Dendritic cell treated with granulocyte-macrophage colony-stimulating factor and Interleukin-4, amounts not matched to agents 40 ng/mL and 50 ng/mL, for 4 days (primary cell): ENCODE measurements at regions not wholly inside any gene's neighbourhood (a gene's known extent, or its start where the extent isn't known, plus 50 kb on each side); places are given as distances from the start of the nearest gene placed in this dataset.
"Not testable (repeated sequence)": the region's sequence is repeated elsewhere in the genome, so short reads cannot be mapped to it uniquely, and the experiment has no call there.

Source experiments
- H3K27ac Mint-ChIP-seq: one replicate; pipeline ENCODE4 v1.8.0; 2022; ENCODE audit warnings: mild to moderate bottlenecking, mixed read lengths
- H3K27me3 Mint-ChIP-seq: one replicate; pipeline ENCODE4 v1.8.0; 2022; ENCODE audit warnings: mild to moderate bottlenecking, mixed read lengths
- H3K36me3 Mint-ChIP-seq: one replicate; pipeline ENCODE4 v1.8.0; 2022; ENCODE audit warnings: low read depth, mixed read lengths
- H3K4me1 Mint-ChIP-seq: one replicate; pipeline ENCODE4 v1.8.0; 2022; ENCODE audit warnings: low read depth, mixed read lengths
- H3K4me3 Mint-ChIP-seq: one replicate; pipeline ENCODE4 v1.8.0; 2022; ENCODE audit warnings: mild to moderate bottlenecking, moderate library complexity, mixed read lengths
- H3K9me3 Mint-ChIP-seq: one replicate; pipeline ENCODE4 v1.8.0; 2022; ENCODE audit warnings: mixed read lengths
- intact Hi-C: fragments of 100-400 bp; cut with micrococcal nuclease; formaldehyde crosslinking; loops from one replicate; pipeline ENCODE4 v1.15.0; 2022

DNA sequence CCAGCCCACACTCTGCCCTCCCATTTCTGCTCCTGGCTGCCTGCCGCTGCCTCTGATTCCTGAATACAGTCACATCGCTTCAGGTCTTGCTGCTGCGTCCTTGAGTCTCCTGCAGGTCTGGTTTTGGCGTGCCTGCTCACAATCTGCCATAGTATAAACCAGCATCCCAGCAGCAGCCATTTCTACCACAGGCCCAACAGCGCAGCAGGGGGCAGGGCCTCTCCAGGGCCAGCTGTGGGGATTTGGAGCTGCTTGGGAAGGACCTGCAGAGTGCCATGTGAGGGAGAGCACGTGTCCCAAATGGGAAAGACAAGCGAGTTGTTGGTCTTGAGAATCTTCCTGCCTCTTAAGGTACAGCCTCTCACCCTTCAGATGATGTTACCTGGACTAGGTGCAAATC lies 398.3 kb upstream of the PPP2R3A start:
- H3K4me3 Mint-ChIP-seq = no peak overlapping the region
- no peaks in the 10 kb centered on the region for H3K27me3 Mint-ChIP-seq
- no peak overlapping the region for H3K27ac Mint-ChIP-seq
- no peaks in the 10 kb centered on the region for H3K36me3 Mint-ChIP-seq
- intact Hi-C loops = no loop called here
- no peaks in the 10 kb centered on the region for H3K4me1 Mint-ChIP-seq
- H3K9me3 Mint-ChIP-seq = peaks cover 45% of the 10 kb centered on the region

DNA sequence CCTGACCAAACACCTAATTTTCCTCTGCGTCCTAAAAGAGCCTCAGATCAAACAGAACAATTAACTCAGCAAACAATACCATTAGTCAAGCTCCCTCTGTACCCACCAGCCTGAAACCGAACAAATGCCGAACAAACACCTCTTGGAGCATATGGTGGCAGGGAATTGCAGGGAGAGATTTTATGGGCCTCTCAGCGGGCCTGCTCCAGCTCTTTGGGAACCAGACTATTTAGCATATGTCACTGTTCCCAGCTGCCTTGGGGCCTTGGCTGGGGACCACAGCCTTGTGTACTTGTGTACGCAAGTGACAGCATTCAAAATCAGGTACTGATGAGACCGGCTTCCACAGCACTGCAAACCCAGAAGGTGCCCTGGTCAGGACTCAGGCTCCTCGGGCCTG lies 388.8 kb upstream of the PPP2R3A start:
- intact Hi-C loops = no loop called here
- no peaks in the 10 kb centered on the region for H3K27me3 Mint-ChIP-seq
- H3K27ac Mint-ChIP-seq = no peak overlapping the region
- H3K4me1 Mint-ChIP-seq = no peaks in the 10 kb centered on the region
- H3K36me3 Mint-ChIP-seq = no peaks in the 10 kb centered on the region
- peaks cover 8% of the 10 kb centered on the region for H3K9me3 Mint-ChIP-seq
- no peak overlapping the region for H3K4me3 Mint-ChIP-seq

- Mint-ChIP-seq H3K27ac (no peak overlapping the region), H3K4me3 (no peak overlapping the region)
Observed at GRCh38 chr3:135581806-135582205, 383.7 kb upstream of the PPP2R3A start.

DNA sequence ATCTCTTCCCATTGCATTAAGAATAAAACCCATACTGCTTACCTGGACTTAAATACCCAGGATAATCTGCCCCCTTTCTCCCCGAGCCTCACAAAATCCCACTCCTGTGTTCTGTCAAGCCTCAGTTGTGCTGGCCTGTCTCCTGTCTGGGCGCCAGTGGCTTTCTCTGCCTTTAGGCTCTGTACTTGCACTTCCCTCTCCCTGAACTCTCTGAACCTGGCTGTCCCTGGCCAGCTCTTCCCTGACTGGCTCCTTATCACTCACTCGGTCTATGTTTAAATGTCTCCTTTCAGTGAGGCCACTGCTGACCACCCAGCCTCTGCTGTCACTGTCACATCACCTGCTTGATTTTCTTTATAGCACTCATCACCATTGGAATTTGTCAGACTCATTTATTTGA lies 382.7 kb upstream of the PPP2R3A start:
- peaks cover 27% of the 10 kb centered on the region for H3K9me3 Mint-ChIP-seq
- H3K4me3 Mint-ChIP-seq = no peak overlapping the region
- H3K27ac Mint-ChIP-seq = no peak overlapping the region
- no peaks in the 10 kb centered on the region for H3K27me3 Mint-ChIP-seq
- intact Hi-C loops = no loop called here
- H3K36me3 Mint-ChIP-seq = no peaks in the 10 kb centered on the region
- H3K4me1 Mint-ChIP-seq = no peaks in the 10 kb centered on the region

More at GRCh38 chr3:135581806-135582205, 383.7 kb upstream of the PPP2R3A start:
- no peaks in the 10 kb centered on the region for H3K36me3 Mint-ChIP-seq
- intact Hi-C loops = no loop called here
- no peaks in the 10 kb centered on the region for H3K27me3 Mint-ChIP-seq
- H3K9me3 Mint-ChIP-seq = peaks cover 27% of the 10 kb centered on the region
- no peaks in the 10 kb centered on the region for H3K4me1 Mint-ChIP-seq

DNA sequence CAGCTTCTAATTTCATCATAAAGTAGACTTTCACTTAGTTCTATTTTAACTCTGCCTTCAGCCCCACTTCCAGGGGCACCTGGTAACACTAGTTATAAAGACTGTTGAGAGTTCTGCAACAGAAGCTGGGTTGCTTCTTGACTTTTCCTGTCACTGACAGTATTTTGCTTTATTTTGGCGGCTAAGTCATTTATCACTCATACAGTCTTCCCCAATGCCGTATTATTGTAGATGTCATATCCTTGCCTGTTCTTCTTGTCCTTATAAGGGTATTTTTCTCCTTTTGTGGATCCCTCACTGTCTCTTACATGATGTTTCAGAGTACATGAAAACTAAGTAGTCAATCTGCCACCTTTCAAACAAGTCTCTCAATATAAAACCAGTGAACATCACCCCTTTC lies 369.0 kb upstream of the PPP2R3A start:
- Mint-ChIP-seq H3K9me3 (peaks cover 16% of the 10 kb centered on the region), H3K36me3 (no peaks in the 10 kb centered on the region), H3K4me1 (no peaks in the 10 kb centered on the region), H3K4me3 (no peak overlapping the region), H3K27me3 (no peaks in the 10 kb centered on the region), H3K27ac (no peak overlapping the region)
- intact Hi-C loops = no loop called here

DNA sequence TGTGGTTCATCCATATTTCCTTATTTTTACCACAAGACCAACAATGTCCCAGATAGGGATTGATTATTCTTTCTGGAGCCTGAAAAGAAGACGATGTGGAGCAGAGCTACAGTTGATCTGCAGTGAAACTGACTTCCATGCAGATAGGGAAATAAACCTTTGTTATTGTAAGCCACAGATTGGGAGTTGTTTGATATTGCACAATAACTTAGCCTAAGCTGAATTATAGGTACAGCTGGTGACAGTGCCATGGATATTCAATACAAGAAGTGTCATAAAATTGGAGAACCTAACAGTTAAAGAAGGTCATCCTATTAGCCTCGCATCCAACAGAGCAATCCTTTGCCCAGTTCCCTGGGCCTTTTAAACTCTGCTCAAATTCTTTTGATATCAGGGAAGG lies 367.7 kb upstream of the PPP2R3A start:
- H3K27ac Mint-ChIP-seq = no peak overlapping the region
- intact Hi-C loops = no loop called here
- H3K9me3 Mint-ChIP-seq = peaks cover 13% of the 10 kb centered on the region
- H3K4me3 Mint-ChIP-seq = no peak overlapping the region
- no peaks in the 10 kb centered on the region for H3K4me1 Mint-ChIP-seq
- no peaks in the 10 kb centered on the region for H3K27me3 Mint-ChIP-seq
- no peaks in the 10 kb centered on the region for H3K36me3 Mint-ChIP-seq

- H3K4me1 Mint-ChIP-seq = no peaks in the 10 kb centered on the region
- H3K9me3 Mint-ChIP-seq = peaks cover 14% of the 10 kb centered on the region
- H3K36me3 Mint-ChIP-seq = no peaks in the 10 kb centered on the region
- H3K4me3 Mint-ChIP-seq = no peak overlapping the region
- no peak overlapping the region for H3K27ac Mint-ChIP-seq
- H3K27me3 Mint-ChIP-seq = no peaks in the 10 kb centered on the region
- intact Hi-C loops = no loop called here
Observed at GRCh38 chr3:135598597-135598996, 366.9 kb upstream of the PPP2R3A start.

DNA sequence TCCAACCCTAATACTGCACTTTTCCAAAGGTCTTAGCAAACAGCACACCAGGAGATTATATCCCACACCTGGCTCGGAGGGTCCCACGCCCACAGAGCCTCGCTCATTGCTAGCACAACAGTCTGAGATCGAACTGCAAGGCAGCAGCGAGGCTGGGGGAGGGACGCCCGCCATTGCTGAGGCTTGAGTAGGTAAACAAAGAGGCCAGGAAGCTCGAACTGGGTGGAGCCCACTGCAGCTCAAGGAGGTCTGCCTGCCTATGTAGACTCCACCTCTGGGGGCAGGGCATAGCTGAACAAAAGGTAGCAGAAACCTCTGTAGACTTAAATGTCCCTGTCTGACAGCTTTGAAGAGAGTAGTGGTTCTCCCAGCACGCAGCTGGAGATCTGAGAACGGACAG lies 361.0 kb upstream of the PPP2R3A start:
- H3K4me1 Mint-ChIP-seq, H3K27ac Mint-ChIP-seq, H3K36me3 Mint-ChIP-seq, intact Hi-C loops, H3K27me3 Mint-ChIP-seq, H3K4me3 Mint-ChIP-seq: not testable (repeated sequence)
- peaks cover 43% of the 10 kb centered on the region for H3K9me3 Mint-ChIP-seq

GRCh38 chr3:135618123-135618522 lies 347.4 kb upstream of the PPP2R3A start:
- no peaks in the 10 kb centered on the region for H3K4me1 Mint-ChIP-seq
- no peak overlapping the region for H3K27ac Mint-ChIP-seq
- H3K4me3 Mint-ChIP-seq = no peak overlapping the region
- peaks cover 15% of the 10 kb centered on the region for H3K9me3 Mint-ChIP-seq
- H3K27me3 Mint-ChIP-seq = no peaks in the 10 kb centered on the region
- no peaks in the 10 kb centered on the region for H3K36me3 Mint-ChIP-seq
- intact Hi-C loops = no loop called here

DNA sequence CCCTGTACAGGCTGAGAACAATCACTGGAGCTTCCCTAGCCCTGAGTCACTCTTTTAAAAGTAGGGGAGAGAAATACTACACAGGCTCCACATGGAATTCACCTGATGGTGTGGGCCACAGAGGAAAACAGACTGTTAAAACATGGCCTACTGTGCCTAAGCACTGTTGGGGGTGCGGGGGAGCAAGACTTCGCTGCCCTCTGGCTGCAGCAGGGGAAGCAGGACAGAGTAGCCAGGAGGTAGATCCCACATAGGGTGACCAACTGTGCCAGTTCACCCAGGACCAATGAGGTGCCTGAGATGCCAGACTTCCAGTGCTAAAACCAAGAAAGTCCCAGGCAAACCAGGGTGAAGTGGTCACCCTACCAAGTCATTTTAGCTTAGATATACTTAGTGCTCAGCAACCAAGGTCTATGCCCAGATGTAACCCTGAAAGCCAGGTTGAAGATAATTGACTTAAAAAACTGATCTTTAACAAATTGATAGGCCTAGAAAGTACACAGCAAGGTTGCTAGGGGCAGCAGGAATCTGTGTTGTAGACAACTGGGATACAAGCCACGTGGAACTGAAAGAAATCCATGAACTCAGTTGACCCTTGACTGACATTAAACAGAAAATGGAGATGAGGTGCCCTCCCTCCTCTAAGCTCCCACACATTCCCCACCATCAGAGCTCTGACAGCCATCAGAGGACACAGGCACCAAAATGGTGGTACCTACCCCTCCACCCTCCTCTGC lies 344.2 kb upstream of the PPP2R3A start:
- H3K4me3 Mint-ChIP-seq = no peak overlapping the region
- H3K9me3 Mint-ChIP-seq = peaks cover 2% of the 10 kb centered on the region
- H3K36me3 Mint-ChIP-seq = no peaks in the 10 kb centered on the region
- H3K27ac Mint-ChIP-seq = no peak overlapping the region
- no peaks in the 10 kb centered on the region for H3K4me1 Mint-ChIP-seq
- intact Hi-C loops = no loop called here
- no peaks in the 10 kb centered on the region for H3K27me3 Mint-ChIP-seq

DNA sequence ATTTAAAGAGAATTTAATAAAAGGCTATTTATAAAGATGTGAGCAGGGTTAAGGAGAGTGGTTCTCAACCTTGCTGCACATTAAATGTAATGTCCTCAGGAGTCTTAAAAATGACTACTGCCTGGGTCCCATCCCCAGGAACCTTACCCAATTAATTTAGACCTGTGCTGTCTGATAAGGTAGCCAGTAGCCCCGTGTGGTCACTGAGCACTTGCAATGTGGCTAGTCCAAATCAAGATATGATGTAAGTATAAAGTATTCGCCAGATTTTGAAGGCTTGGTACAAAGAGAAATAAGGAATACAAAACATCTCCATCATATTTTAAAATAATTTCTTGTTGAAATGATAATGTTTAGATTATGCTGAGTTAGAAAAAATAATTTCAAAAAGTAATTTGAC lies 343.3 kb upstream of the PPP2R3A start:
- no peaks in the 10 kb centered on the region for H3K36me3 Mint-ChIP-seq
- no peaks in the 10 kb centered on the region for H3K9me3 Mint-ChIP-seq
- no peaks in the 10 kb centered on the region for H3K27me3 Mint-ChIP-seq
- intact Hi-C loops = no loop called here
- H3K4me1 Mint-ChIP-seq = no peaks in the 10 kb centered on the region
- no peak overlapping the region for H3K4me3 Mint-ChIP-seq
- H3K27ac Mint-ChIP-seq = no peak overlapping the region

DNA sequence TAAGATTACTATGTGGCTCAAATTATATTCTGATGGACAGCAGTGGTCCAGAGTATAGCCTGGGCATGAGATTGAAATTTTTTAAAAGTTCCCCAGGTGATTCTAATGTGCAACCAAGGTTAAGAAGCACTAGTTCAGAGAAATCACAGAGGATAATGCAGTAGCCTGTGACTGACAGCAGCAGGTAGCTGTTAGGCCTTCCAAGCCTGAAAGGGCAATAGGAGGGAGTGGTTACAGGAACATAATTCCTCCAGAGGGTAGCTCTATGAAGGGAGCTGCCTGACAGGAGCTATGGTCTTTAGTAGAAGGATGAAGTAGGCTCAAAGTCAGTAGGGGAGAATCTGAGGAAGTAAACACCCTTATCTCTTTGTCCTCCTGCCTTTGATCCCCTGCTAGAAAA lies 342.9 kb upstream of the PPP2R3A start:
- no peak overlapping the region for H3K4me3 Mint-ChIP-seq
- no peaks in the 10 kb centered on the region for H3K27me3 Mint-ChIP-seq
- intact Hi-C loops = no loop called here
- H3K36me3 Mint-ChIP-seq = no peaks in the 10 kb centered on the region
- H3K27ac Mint-ChIP-seq = no peak overlapping the region
- no peaks in the 10 kb centered on the region for H3K9me3 Mint-ChIP-seq
- H3K4me1 Mint-ChIP-seq = no peaks in the 10 kb centered on the region

DNA sequence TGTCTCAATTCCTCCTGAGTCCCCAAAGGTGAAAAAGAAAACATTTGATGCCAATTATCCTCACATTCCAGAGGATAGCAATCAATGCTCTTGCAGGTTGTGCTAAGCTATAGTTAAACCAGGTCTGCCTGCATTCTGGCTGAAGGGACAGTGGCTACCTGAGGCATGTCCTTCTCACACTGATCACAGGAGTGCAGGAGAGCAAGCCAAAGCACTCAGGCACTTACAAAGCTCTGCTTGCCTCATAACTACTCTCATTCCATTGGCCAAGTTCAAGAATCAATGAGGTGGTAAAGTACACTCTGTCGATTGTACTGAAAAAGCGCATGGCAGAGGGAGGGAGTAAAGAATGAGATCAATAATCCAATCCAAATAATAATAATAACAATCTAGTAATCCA lies 342.0 kb upstream of the PPP2R3A start:
- intact Hi-C loops = no loop called here
- no peaks in the 10 kb centered on the region for H3K36me3 Mint-ChIP-seq
- no peak overlapping the region for H3K27ac Mint-ChIP-seq
- no peak overlapping the region for H3K4me3 Mint-ChIP-seq
- H3K4me1 Mint-ChIP-seq = no peaks in the 10 kb centered on the region
- H3K9me3 Mint-ChIP-seq = no peaks in the 10 kb centered on the region
- H3K27me3 Mint-ChIP-seq = no peaks in the 10 kb centered on the region

DNA sequence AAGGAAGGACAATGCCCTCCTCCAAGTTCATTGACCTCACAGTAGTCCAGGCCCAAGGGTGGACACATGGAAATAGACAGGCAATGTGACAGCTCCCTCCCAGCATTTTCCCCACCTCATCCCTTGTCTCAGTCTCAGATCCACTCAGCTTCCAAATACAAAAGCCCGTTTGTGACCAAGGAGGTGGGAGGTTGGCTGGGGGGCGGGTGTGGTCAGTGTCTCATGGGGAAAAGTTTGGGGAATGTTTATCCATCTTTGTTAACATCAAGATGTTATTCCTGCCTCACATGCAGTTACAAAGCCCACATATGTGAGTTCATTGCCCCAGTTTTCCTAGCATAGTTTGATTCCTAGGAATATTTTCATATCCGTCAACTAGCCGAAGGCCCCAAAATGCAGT lies 338.5 kb upstream of the PPP2R3A start:
- Mint-ChIP-seq H3K36me3 (no peaks in the 10 kb centered on the region), H3K9me3 (no peaks in the 10 kb centered on the region), H3K4me3 (no peak overlapping the region), H3K27ac (no peak overlapping the region), H3K4me1 (no peaks in the 10 kb centered on the region), H3K27me3 (no peaks in the 10 kb centered on the region)
- intact Hi-C loops = no loop called here

- Mint-ChIP-seq H3K4me1 (no peaks in the 10 kb centered on the region), H3K27me3 (no peaks in the 10 kb centered on the region), H3K4me3 (no peak overlapping the region), H3K27ac (no peak overlapping the region), H3K9me3 (peaks cover 4% of the 10 kb centered on the region), H3K36me3 (no peaks in the 10 kb centered on the region)
- intact Hi-C loops = no loop called here
Observed at GRCh38 chr3:135629701-135630408, 335.7 kb upstream of the PPP2R3A start.
